ENCODE measurements at regions not wholly inside any gene's neighbourhood (a gene's known extent, or its start where the extent isn't known, plus 50 kb on each side); places are given as distances from the start of the nearest gene placed in this dataset.

GRCh38 chr2:103103678-103104077 lies 341.8 kb downstream of the TMEM182 start:
- no peak for DNase-seq

GRCh38 chr2:103119352-103119751 lies 357.5 kb downstream of the TMEM182 start:
- DNase-seq: no peak

GRCh38 chr2:103121106-103121505 lies 359.3 kb downstream of the TMEM182 start:
- no peak for DNase-seq

- DNase-seq: no peak
These were observed 361.7 kb downstream of the TMEM182 start for GRCh38 chr2:103123516-103123915.

- no peak for DNase-seq
These were observed 369.0 kb downstream of the TMEM182 start for GRCh38 chr2:103130857-103131256.

GRCh38 chr2:103132536-103133217 lies 370.8 kb downstream of the TMEM182 start:
- no peak for DNase-seq

GRCh38 chr2:103135679-103136078 lies 373.8 kb downstream of the TMEM182 start:
- no peak for DNase-seq

GRCh38 chr2:103138123-103138901 lies 376.5 kb downstream of the TMEM182 start:
- no peak for DNase-seq

GRCh38 chr2:103139628-103140268 lies 377.9 kb downstream of the TMEM182 start:
- no peak for DNase-seq

- DNase-seq: no peak
These were observed 383.0 kb downstream of the TMEM182 start for GRCh38 chr2:103144837-103145236.

- no peak for DNase-seq
These were observed 383.9 kb downstream of the TMEM182 start for GRCh38 chr2:103145739-103146138.

GRCh38 chr2:103151046-103151445 lies 389.2 kb downstream of the TMEM182 start:
- no peak for DNase-seq

- no peak for DNase-seq
These were observed 390.7 kb downstream of the TMEM182 start for GRCh38 chr2:103152556-103152955.

- DNase-seq: no peak
These were observed 391.9 kb downstream of the TMEM182 start for GRCh38 chr2:103153580-103154284.

GRCh38 chr2:103155308-103155707 lies 393.5 kb downstream of the TMEM182 start:
- DNase-seq: no peak

GRCh38 chr2:103159018-103159417 lies 397.2 kb downstream of the TMEM182 start:
- no peak for DNase-seq

GRCh38 chr2:103161456-103162289 lies 399.8 kb downstream of the TMEM182 start:
- peak; percentile 36 for DNase-seq

GRCh38 chr2:103164748-103165147 lies 402.9 kb downstream of the TMEM182 start:
- DNase-seq: no peak

- no peak for DNase-seq
These were observed 404.0 kb downstream of the TMEM182 start for GRCh38 chr2:103165836-103166235.

- DNase-seq: no peak
These were observed 404.9 kb downstream of the TMEM182 start for GRCh38 chr2:103166456-103167324.

GRCh38 chr2:103167599-103167998 lies 405.8 kb downstream of the TMEM182 start:
- DNase-seq: no peak
